ENCODE measurements at regions not wholly inside any gene's neighbourhood (a gene's known extent, or its start where the extent isn't known, plus 50 kb on each side); places are given as distances from the start of the nearest gene placed in this dataset.

DNA sequence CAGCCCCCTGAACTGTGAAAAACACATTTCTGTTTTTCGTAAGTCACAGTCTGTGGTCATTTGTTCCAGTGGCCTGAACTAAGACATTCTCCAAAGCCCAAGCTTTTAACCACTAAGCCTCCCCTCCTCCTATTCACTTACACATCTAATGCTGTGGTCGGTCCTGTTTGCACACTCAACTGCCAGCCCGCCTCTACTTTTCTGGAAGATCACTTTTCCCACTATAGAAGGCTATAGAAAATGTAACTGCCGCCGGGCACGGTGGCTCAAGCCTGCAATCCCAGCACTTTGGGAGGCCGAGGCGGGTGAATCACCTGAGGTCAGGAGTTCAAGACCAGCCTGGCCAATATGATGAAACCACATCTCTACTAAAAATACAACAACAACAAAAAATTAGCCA lies 524.7 kb upstream of the TMEM132C start:
- H3K27me3 Mint-ChIP-seq: no peaks in the 10 kb centered on the region
- CTCF ChIA-PET: no interaction called here
- H3K4me1 Mint-ChIP-seq (ENCODE audit: low read depth): no peaks in the 10 kb centered on the region
- intact Hi-C loops (cut with micrococcal nuclease): no loop called here
- POLR2A ChIA-PET: no interaction called here
- DNase-seq (no peak), ATAC-seq (no peak)
- H3K27ac Mint-ChIP-seq: no peak overlapping the region
- TF ChIP-seq, protein P1, sequence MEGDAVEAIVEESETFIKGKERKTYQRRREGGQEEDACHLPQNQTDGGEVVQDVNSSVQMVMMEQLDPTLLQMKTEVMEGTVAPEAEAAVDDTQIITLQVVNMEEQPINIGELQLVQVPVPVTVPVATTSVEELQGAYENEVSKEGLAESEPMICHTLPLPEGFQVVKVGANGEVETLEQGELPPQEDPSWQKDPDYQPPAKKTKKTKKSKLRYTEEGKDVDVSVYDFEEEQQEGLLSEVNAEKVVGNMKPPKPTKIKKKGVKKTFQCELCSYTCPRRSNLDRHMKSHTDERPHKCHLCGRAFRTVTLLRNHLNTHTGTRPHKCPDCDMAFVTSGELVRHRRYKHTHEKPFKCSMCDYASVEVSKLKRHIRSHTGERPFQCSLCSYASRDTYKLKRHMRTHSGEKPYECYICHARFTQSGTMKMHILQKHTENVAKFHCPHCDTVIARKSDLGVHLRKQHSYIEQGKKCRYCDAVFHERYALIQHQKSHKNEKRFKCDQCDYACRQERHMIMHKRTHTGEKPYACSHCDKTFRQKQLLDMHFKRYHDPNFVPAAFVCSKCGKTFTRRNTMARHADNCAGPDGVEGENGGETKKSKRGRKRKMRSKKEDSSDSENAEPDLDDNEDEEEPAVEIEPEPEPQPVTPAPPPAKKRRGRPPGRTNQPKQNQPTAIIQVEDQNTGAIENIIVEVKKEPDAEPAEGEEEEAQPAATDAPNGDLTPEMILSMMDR (IDR thresholded peaks at IDR 0.05): no peak
- H3K4me3 Mint-ChIP-seq: no peak overlapping the region
- H3K9me3 Mint-ChIP-seq: peaks cover 2% of the 10 kb centered on the region
- H3K36me3 Mint-ChIP-seq (ENCODE audit: low read depth): no peaks in the 10 kb centered on the region

DNA sequence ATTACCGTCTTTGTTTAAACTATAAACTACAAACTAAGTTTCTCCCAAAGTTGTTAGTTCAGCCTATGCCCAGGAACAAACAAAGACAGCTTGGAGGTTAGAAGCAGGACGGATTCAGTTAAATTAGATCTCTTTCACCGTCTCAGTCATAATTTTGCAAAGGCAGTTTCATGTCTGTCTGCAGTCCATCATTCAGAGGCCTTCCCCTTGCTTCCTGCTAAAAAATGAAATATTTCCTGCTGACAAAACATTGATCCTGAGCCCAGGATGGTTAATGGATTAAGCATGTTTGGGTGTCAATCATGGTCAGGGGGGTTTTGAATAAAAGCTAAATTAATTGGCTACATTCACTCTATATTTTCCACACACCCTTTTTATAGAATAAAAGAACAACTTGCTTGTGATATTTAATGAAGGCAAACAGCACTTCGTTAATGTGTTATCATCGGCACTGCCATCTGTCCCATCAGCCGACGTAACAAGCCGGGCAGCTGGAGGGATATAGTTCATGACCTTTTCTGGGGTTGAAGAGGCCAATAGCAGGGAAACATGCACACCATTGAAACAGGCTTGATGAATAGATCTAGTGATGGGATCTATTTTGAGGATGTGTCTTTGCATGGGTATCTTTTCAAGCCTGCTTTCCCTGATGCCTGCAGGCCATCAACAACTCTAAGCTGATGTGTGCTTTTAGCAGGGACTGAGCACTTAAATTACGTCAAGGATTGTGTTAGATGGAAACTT lies 521.3 kb upstream of the TMEM132C start:
- Mint-ChIP-seq H3K36me3 (ENCODE audit: low read depth) (no peaks in the 10 kb centered on the region), H3K4me1 (ENCODE audit: low read depth) (no peaks in the 10 kb centered on the region), H3K27ac (no peak overlapping the region), H3K27me3 (no peaks in the 10 kb centered on the region), H3K9me3 (peaks cover 3% of the 10 kb centered on the region), H3K4me3 (no peak overlapping the region)
- no peak for ATAC-seq
- intact Hi-C loops (cut with micrococcal nuclease): no loop called here
- POLR2A ChIA-PET: no interaction called here
- no peak for DNase-seq
- TF ChIP-seq, protein P1 (IDR thresholded peaks at IDR 0.05): no peak
- CTCF ChIA-PET: no interaction called here

- Mint-ChIP-seq H3K4me1 (ENCODE audit: low read depth) (no peaks in the 10 kb centered on the region), H3K4me3 (no peak overlapping the region), H3K27ac (no peak overlapping the region), H3K27me3 (no peaks in the 10 kb centered on the region), H3K36me3 (ENCODE audit: low read depth) (no peaks in the 10 kb centered on the region), H3K9me3 (peaks cover 5% of the 10 kb centered on the region)
- POLR2A ChIA-PET: no interaction called here
- no peak for ATAC-seq
- intact Hi-C loops (cut with micrococcal nuclease): no loop called here
- CTCF ChIA-PET: no interaction called here
- TF ChIP-seq, protein P1 (IDR thresholded peaks at IDR 0.05): no peak
- DNase-seq: no peak
These were observed 517.6 kb upstream of the TMEM132C start for GRCh38 chr12:127749416-127749815.

DNA sequence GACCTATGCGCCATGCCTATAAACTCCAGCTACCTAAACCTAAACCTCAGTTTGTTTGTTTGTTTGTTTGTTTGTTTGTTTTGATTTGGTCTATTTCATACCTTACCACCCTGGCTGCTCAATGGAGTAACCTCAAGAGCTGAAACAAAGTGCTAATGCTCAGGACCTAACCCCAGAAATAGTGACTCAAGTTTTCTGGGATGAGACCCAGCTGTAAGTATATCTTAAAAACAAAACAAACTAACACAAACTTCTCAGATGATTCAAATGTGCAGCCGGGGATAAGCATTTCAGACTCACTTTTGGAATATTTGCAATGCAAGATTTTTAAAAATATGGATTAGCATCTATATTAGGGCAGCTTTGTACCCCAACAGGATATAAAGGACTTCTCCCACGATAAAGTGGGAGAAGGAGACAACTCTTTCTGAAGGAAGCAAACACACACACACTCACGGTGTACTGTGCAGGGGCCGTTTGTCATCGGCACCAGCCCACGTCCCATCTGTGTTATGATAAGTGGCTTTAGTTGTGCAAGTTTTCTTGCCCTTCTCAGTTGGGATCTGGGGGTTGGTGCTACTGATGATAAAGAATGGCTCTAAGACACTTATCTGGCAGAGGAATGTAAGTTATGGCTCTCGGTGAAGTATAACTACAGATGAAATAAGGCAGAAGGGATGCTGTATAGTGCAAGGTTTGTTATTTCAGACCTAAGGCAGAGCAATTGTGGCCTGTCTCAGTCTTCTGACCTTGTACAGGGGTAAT lies 516.7 kb upstream of the TMEM132C start:
- Mint-ChIP-seq H3K4me1 (ENCODE audit: low read depth) (no peaks in the 10 kb centered on the region), H3K9me3 (peaks cover 6% of the 10 kb centered on the region), H3K36me3 (ENCODE audit: low read depth) (no peaks in the 10 kb centered on the region), H3K27me3 (no peaks in the 10 kb centered on the region), H3K4me3 (no peak overlapping the region), H3K27ac (no peak overlapping the region)
- intact Hi-C loops (cut with micrococcal nuclease): no loop called here
- ChIA-PET POLR2A (no interaction called here), CTCF (no interaction called here)
- TF ChIP-seq, protein P1 (IDR thresholded peaks at IDR 0.05): no peak
- DNase-seq (no peak), ATAC-seq (no peak)

DNA sequence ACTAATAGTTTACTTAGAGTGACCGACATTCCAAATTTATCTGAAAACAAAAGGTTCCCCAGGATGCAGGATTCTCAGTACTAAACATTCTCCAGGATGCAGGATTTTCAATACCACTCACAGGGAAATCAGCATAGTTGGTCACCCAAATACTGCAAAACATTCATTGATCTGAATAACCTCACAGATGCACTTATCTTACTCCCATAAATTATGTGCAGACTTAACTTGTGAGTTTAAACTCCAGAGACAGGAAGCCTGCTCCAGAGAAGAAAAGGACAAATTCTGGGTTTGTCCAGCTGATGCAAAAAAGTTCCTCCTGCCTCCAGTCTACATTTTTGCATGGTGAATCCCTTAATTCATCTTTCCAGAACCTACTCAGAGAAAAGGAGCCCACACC lies 514.2 kb upstream of the TMEM132C start:
- peaks cover 10% of the 10 kb centered on the region for H3K9me3 Mint-ChIP-seq
- CTCF ChIA-PET: no interaction called here
- ATAC-seq (no peak), DNase-seq (no peak)
- POLR2A ChIA-PET: no interaction called here
- H3K4me1 Mint-ChIP-seq (ENCODE audit: low read depth): no peaks in the 10 kb centered on the region
- intact Hi-C loops (cut with micrococcal nuclease): no loop called here
- no peak overlapping the region for H3K27ac Mint-ChIP-seq
- TF ChIP-seq, protein P1 (IDR thresholded peaks at IDR 0.05): no peak
- no peak overlapping the region for H3K4me3 Mint-ChIP-seq
- no peaks in the 10 kb centered on the region for H3K27me3 Mint-ChIP-seq
- H3K36me3 Mint-ChIP-seq (ENCODE audit: low read depth): no peaks in the 10 kb centered on the region
